ENCODE measurements at regions not wholly inside any gene's neighbourhood (a gene's known extent, or its start where the extent isn't known, plus 50 kb on each side); places are given as distances from the start of the nearest gene placed in this dataset.
"Not testable (repeated sequence)": the region's sequence is repeated elsewhere in the genome, so short reads cannot be mapped to it uniquely, and the experiment has no call there.

GRCh38 chr1:147348592-147348991, 106.1 kb downstream of the CHD1L start:
- intact Hi-C loops (cut with DNase I); DNase-seq (ENCODE audit: low spot score): not testable (repeated sequence)

- intact Hi-C loops (cut with DNase I) = no loop called here
- DNase-seq (ENCODE audit: low spot score) = no peak
Observed at GRCh38 chr1:147349533-147349932, 107.0 kb downstream of the CHD1L start.

- intact Hi-C loops (cut with DNase I) = no loop called here
- DNase-seq (ENCODE audit: low spot score) = no peak
Observed at GRCh38 chr1:147351140-147351835, 108.8 kb downstream of the CHD1L start.

- intact Hi-C loops (cut with DNase I) = no loop called here
Observed at GRCh38 chr1:147377263-147378246, 135.1 kb downstream of the CHD1L start.

GRCh38 chr1:147379889-147380288, 137.4 kb downstream of the CHD1L start:
- DNase-seq (ENCODE audit: low spot score) = no peak
- intact Hi-C loops (cut with DNase I) = no loop called here

More at GRCh38 chr1:147377263-147378246, 135.1 kb downstream of the CHD1L start:
- DNase-seq (ENCODE audit: low spot score) = no peak

- DNase-seq (ENCODE audit: low spot score) = no peak
- intact Hi-C loops (cut with DNase I) = no loop called here
Observed at GRCh38 chr1:147384804-147385203, 142.3 kb downstream of the CHD1L start.

- intact Hi-C loops (cut with DNase I) = no loop called here
- DNase-seq (ENCODE audit: low spot score) = no peak
Observed at GRCh38 chr1:147388969-147389368, 146.5 kb downstream of the CHD1L start.

- intact Hi-C loops (cut with DNase I) = loop anchor here (2.0 kb wide), 1 partner anchor 115 kb away; no protein-coding TSS in a partner anchor
- no peak for DNase-seq (ENCODE audit: low spot score)
Observed at GRCh38 chr1:147389532-147390184, 147.2 kb downstream of the CHD1L start.

- intact Hi-C loops (cut with DNase I) = loop anchor here (2.0 kb wide), 1 partner anchor 115 kb away; no protein-coding TSS in a partner anchor
- DNase-seq (ENCODE audit: low spot score) = no peak
Observed at GRCh38 chr1:147390185-147390542, 147.7 kb downstream of the CHD1L start.

- no peak for DNase-seq (ENCODE audit: low spot score)
- intact Hi-C loops (cut with DNase I) = loop anchor here (2.0 kb wide), 1 partner anchor 116 kb away; no protein-coding TSS in a partner anchor
Observed at GRCh38 chr1:147391114-147391513, 148.6 kb downstream of the CHD1L start.

- DNase-seq (ENCODE audit: low spot score); intact Hi-C loops (cut with DNase I): not testable (repeated sequence)
Observed at GRCh38 chr1:147402326-147403045, 138.8 kb upstream of the BCL9 start.

- intact Hi-C loops (cut with DNase I); DNase-seq (ENCODE audit: low spot score): not testable (repeated sequence)
Observed at GRCh38 chr1:147404344-147404743, 137.0 kb upstream of the BCL9 start.

- DNase-seq (ENCODE audit: low spot score) = no peak
- intact Hi-C loops (cut with DNase I) = no loop called here
Observed at GRCh38 chr1:147409886-147410285, 131.4 kb upstream of the BCL9 start.

- intact Hi-C loops (cut with DNase I) = no loop called here
- no peak for DNase-seq (ENCODE audit: low spot score)
Observed at GRCh38 chr1:147413110-147413605, 128.1 kb upstream of the BCL9 start.

- no peak for DNase-seq (ENCODE audit: low spot score)
- intact Hi-C loops (cut with DNase I) = no loop called here
Observed at GRCh38 chr1:147414505-147415163, 126.7 kb upstream of the BCL9 start.

GRCh38 chr1:147417024-147417423, 124.3 kb upstream of the BCL9 start:
- intact Hi-C loops (cut with DNase I) = no loop called here
- DNase-seq (ENCODE audit: low spot score) = no peak

- DNase-seq (ENCODE audit: low spot score); intact Hi-C loops (cut with DNase I): not testable (repeated sequence)
Observed at GRCh38 chr1:147423100-147423827, 118.0 kb upstream of the BCL9 start.

GRCh38 chr1:147434921-147435320, 106.4 kb upstream of the BCL9 start:
- intact Hi-C loops (cut with DNase I) = no loop called here
- no peak for DNase-seq (ENCODE audit: low spot score)
